ENCODE measurements at regions not wholly inside any gene's neighbourhood (a gene's known extent, or its start where the extent isn't known, plus 50 kb on each side); places are given as distances from the start of the nearest gene placed in this dataset.
"Not testable (repeated sequence)": the region's sequence is repeated elsewhere in the genome, so short reads cannot be mapped to it uniquely, and the experiment has no call there.

GRCh38 chr6:18585032-18585573 is 198.0 kb downstream of the RNF144B start:
- peak in 2 of 3 donors; percentile 4 to 5 for DNase-seq (ENCODE audit: low read depth in 2 of 3, low spot score in 2 of 3)

- no peak for DNase-seq (ENCODE audit: low read depth in 2 of 3, low spot score in 2 of 3)
These were observed 199.0 kb downstream of the RNF144B start for GRCh38 chr6:18586133-18586532.

GRCh38 chr6:18595774-18596530 is 208.8 kb downstream of the RNF144B start:
- peak; percentile 5 to 53 (median 33) for DNase-seq (ENCODE audit: low read depth in 2 of 3, low spot score in 2 of 3)

GRCh38 chr6:18596531-18596835 is 209.3 kb downstream of the RNF144B start:
- no peak for DNase-seq (ENCODE audit: low read depth in 2 of 3, low spot score in 2 of 3)

- DNase-seq (ENCODE audit: low read depth in 2 of 3, low spot score in 2 of 3) = no peak
These were observed 211.6 kb downstream of the RNF144B start for GRCh38 chr6:18598551-18599264.

- DNase-seq (ENCODE audit: low read depth in 2 of 3, low spot score in 2 of 3) = no peak
These were observed 213.1 kb downstream of the RNF144B start for GRCh38 chr6:18600255-18600654.

GRCh38 chr6:18601516-18602020 is 214.4 kb downstream of the RNF144B start:
- DNase-seq (ENCODE audit: low read depth in 2 of 3, low spot score in 2 of 3) = no peak

- DNase-seq (ENCODE audit: low read depth in 2 of 3, low spot score in 2 of 3) = no peak
These were observed 215.8 kb downstream of the RNF144B start for GRCh38 chr6:18602931-18603330.

GRCh38 chr6:18603361-18603760 is 216.2 kb downstream of the RNF144B start:
- DNase-seq (ENCODE audit: low read depth in 2 of 3, low spot score in 2 of 3) = no peak

GRCh38 chr6:18605841-18606240 is 218.7 kb downstream of the RNF144B start:
- no peak for DNase-seq (ENCODE audit: low read depth in 2 of 3, low spot score in 2 of 3)

- no peak for DNase-seq (ENCODE audit: low read depth in 2 of 3, low spot score in 2 of 3)
These were observed 222.6 kb downstream of the RNF144B start for GRCh38 chr6:18609715-18610114.

GRCh38 chr6:18613319-18613925 is 226.3 kb downstream of the RNF144B start:
- no peak for DNase-seq (ENCODE audit: low read depth in 2 of 3, low spot score in 2 of 3)

- no peak for DNase-seq (ENCODE audit: low read depth in 2 of 3, low spot score in 2 of 3)
These were observed 242.4 kb downstream of the RNF144B start for GRCh38 chr6:18629571-18629970.

GRCh38 chr6:18632670-18633410 is 245.7 kb downstream of the RNF144B start:
- DNase-seq (ENCODE audit: low read depth in 2 of 3, low spot score in 2 of 3) = no peak

- no peak for DNase-seq (ENCODE audit: low read depth in 2 of 3, low spot score in 2 of 3)
These were observed 247.8 kb downstream of the RNF144B start for GRCh38 chr6:18634912-18635311.

- no peak for DNase-seq (ENCODE audit: low read depth in 2 of 3, low spot score in 2 of 3)
These were observed 253.0 kb downstream of the RNF144B start for GRCh38 chr6:18640134-18640533.

- no peak for DNase-seq (ENCODE audit: low read depth in 2 of 3, low spot score in 2 of 3)
These were observed 253.6 kb downstream of the RNF144B start for GRCh38 chr6:18640754-18641153.

- no peak for DNase-seq (ENCODE audit: low read depth in 2 of 3, low spot score in 2 of 3)
These were observed 267.7 kb downstream of the RNF144B start for GRCh38 chr6:18654821-18655220.

- DNase-seq (ENCODE audit: low read depth in 2 of 3, low spot score in 2 of 3) = no peak
These were observed 269.4 kb downstream of the RNF144B start for GRCh38 chr6:18656506-18656905.

- not testable (repeated sequence) for DNase-seq (ENCODE audit: low read depth in 2 of 3, low spot score in 2 of 3)
These were observed 272.8 kb downstream of the RNF144B start for GRCh38 chr6:18659994-18660393.

GRCh38 chr6:18663011-18663410 is 275.9 kb downstream of the RNF144B start:
- DNase-seq (ENCODE audit: low read depth in 2 of 3, low spot score in 2 of 3) = no peak

All from hematopoietic multipotent progenitor cell (in vitro differentiated cells).